Activated effector memory CD4-positive, alpha-beta T cell treated with anti-CD3 and anti-CD28 coated beads, Interleukin-2, amount 50 U/mL, for 16 hours (primary cell): ENCODE measurements at regions not wholly inside any gene's neighbourhood (a gene's known extent, or its start where the extent isn't known, plus 50 kb on each side); places are given as distances from the start of the nearest gene placed in this dataset.

Source experiments
- DNase-seq: peaks from one replicate; pipeline ENCODE4 v3.0.0-alpha.2; 2020

GRCh38 chr2:133949595-133949994 is 304.3 kb upstream of the MGAT5 start:
- no peak for DNase-seq

- DNase-seq = no peak
Observed at GRCh38 chr2:133951209-133951608, 302.7 kb upstream of the MGAT5 start.

GRCh38 chr2:133952420-133952819 is 301.5 kb upstream of the MGAT5 start:
- no peak for DNase-seq

GRCh38 chr2:133952896-133953295 is 301.0 kb upstream of the MGAT5 start:
- DNase-seq = no peak

- no peak for DNase-seq
Observed at GRCh38 chr2:133953524-133953923, 300.3 kb upstream of the MGAT5 start.

DNA sequence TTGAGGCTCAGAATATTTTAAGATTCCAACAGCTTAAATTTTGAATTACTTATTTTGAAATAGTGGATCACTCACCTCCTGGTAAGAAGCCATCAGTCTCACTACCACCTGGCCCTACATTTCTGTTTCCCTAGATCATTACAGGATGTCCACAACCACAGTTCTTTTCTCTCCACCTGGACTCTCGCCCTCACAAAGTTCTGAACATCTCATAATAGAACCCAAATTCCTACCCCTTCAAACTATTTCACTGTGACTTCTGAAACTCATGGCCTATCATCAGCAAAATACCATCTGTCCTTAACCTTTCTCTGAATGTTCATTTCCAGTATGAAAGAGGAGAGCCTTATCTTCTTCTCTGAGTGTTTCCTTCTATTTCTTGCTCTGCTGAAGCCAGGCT is 299.2 kb upstream of the MGAT5 start:
- DNase-seq = no peak

DNA sequence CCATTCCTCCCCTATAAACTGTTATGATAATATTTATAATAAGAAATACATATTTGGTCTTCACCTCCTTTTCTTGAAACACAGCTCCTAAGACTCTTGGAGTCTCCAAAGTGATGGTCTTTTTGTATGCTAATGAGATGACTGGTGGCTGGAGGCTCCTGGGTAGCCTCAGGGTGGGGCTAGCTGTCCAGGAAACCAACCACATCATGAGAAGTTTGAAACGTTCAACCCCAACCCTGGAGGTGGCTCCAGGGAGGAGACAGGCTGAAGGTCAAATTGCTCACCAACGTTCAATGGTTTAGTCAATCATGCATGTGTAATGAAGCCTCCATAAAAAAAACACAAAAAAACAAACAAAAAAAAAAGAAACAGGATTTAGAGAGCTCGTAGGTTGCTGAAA is 298.7 kb upstream of the MGAT5 start:
- no peak for DNase-seq

- no peak for DNase-seq
Observed at GRCh38 chr2:133956434-133956935, 297.4 kb upstream of the MGAT5 start.

DNA sequence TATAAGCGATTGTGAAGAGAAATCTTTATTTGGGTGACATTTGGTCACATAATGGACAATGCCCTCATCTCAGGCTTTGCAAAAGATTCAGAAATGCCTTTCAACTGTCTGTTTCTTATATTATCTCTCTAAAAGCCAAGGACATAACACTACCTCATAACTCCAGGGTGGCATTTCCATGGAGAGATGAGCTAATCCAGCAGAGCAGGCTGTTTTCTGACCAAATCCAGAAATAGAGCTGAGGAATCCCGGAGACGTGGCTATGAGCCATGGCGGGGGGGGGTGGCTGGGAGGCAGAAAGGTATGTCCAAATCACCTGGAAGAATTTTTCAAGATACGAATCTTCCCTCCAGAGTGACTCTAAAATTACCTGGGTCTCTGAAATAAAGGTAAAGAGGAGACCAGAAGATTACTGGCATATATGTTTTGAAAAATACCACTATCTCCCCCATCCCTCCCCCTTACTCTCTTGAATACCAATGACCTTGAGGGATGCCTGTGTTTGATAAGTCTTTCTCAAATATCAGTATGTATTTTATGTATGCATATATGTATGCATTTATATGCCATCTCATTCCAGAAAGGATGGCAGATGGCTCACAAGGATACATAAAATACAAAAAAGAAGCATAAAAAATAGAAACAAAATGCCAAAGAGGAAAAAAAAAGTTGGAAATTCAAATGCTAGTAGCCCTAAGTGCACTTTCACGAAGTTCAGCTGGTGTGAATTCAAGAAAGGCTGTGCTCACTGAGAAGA is 296.0 kb upstream of the MGAT5 start:
- no peak for DNase-seq

- no peak for DNase-seq
Observed at GRCh38 chr2:133959066-133959465, 294.8 kb upstream of the MGAT5 start.

DNA sequence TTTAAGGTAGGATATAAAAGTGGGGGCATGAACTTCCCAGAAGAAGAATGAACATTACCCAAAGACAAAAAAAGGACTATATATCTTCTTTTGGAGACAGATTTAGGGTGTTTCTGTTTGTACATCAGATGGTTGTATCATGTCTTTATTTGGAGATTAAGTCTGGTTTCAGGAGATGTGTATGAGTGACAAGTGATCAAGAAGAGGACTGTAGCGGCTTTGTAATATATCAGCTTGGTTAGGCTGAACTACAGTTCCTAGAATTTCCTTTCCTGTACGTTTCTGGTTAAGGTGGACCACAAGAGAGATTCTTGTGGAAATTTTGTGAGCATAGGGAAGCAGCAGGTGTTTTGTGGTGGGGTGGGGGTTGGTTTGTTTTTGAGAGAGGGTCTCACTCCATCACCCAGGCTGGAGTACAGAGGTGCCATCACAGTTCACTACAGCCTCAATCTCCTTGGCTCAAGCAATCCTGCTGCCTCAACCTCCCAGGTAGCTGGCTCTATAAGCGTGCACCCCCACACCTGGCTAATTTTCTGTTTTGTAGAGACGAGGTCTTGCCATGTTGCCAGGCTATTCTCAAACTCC is 287.1 kb upstream of the MGAT5 start:
- DNase-seq = no peak

- DNase-seq = no peak
Observed at GRCh38 chr2:133967326-133967725, 286.5 kb upstream of the MGAT5 start.

GRCh38 chr2:133968446-133968845 is 285.4 kb upstream of the MGAT5 start:
- no peak for DNase-seq

- no peak for DNase-seq
Observed at GRCh38 chr2:133970641-133971040, 283.2 kb upstream of the MGAT5 start.

DNA sequence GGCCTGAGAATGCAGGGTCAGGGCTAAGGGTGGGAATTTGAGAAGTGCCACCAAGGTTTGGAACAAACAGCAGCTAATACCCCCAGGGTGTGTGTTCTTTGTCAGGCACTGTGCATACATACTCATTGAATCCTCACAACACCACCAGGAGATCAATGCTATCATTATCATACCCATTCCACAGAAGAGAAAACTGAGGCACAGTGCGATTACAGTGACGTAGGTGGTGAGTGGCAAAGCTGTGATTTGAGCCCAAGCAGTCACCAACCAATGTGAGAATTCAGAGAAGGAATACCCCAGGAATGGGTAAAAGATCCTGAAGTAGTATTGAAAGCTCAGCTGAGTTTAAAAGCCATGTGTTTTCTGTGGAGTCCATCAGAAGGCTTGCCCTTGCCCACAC is 281.6 kb upstream of the MGAT5 start:
- no peak for DNase-seq

DNA sequence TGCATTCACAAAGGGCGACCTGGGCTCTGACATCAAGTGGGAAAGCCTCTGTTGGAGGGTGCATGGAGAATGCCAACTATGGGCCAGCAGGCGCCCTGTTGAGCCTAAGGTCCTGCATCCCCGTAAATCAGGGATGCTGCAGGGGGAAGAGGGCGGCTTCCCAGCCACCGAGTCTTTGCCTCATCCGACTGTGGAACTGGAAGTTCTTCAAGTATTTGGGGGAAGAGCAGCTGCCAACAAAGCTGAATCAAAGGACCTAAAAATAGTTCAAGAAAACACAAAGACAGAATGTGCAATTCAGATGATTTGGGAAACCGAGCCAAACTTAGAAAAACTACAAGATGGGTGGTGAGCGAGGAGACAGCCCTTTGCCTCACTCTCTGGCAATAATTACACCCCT is 281.1 kb upstream of the MGAT5 start:
- DNase-seq = no peak

GRCh38 chr2:133974353-133974752 is 279.5 kb upstream of the MGAT5 start:
- DNase-seq = no peak

DNA sequence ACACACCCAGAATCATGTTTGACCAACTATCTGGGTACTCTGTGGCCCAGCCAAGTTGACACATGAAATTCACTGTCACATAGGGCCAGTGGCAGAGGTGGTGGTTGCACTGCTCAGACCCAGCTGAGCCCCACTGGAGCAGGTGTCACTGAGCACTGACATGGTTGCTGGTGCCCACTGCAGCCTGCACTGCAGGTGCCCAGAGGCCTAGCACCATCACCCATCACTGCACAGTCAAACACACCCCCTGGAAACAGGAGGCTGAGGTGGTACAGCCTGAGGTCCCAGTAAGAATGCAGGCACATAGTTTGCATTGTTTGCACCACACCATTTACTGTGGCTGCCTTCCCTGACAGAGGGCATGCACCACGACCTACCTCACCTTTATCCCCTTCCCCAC is 278.7 kb upstream of the MGAT5 start:
- DNase-seq = no peak

DNA sequence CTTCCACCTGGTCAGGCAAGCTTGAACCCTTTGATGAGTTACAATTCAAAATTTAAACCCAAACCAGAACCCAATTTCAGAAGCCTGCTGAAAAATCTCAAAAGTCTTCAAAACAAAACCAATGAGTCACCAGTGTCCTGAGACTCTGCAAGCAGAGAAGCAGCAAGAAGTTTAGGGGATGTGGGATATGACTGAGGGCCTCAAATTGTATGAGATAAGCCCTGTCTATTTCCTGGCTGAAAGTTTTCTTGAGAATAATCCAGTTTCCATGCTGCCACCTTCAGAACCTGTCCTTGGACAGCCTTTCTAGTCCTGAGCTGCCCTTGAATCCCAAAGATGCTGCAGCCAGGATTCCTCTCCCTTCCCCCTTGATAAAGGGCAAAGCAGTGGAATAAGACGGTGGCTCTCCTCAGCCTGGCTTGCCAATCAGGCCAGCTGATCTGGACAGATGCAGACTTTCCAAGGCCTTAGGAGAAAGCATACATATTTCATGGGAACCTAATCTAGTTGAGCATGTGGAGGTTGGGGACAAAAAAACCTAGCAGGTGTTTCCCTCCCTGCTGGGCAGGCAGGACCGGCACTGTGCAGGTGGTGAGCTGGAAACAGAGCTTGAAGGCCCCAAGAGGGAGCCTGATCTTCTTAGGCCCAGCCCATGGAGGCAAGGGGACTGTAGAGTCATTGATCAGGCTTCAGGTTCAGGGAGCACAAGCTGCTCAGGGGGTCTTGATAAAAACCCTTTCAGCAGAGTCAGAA is 278.0 kb upstream of the MGAT5 start:
- no peak for DNase-seq

DNA sequence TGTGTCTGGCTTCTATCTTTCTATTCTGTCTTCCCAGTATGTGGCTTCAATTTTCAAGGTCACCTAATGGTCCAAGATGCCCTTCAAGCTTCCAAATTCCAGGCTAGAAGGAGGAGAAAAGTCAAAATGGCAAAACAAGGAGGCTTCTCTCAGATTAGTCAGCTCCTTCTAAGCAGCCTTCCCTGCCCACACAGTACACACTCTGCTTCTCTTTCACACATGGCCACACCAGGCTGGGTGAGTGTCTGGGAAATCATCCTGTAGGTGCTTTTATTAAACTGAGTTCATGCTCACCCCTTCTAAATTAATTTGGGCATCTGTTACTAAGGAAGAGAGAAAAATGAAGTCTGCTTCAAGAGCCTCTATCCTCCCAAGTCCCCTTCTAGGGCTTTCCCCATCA is 277.2 kb upstream of the MGAT5 start:
- DNase-seq = no peak

- no peak for DNase-seq
Observed at GRCh38 chr2:133977405-133977804, 276.5 kb upstream of the MGAT5 start.

DNA sequence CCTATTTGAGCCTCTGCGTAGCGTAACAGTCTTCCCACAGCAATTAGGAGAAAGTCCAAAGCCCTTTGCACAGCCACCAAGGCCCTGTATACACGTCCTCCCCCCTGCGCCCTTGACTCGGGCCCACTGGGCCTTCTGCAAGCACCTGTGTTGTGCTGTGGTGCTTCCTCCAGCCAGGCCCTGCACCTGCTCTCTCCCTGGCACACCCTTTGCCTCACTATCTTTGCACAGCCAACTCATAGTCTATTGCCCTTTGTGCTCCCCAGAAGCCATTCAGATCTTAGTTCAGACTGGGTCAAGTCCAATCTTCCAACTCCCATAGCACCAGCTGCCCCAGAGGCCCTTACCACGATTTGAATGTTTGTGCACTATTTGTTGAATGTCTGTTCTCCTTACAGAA is 271.6 kb upstream of the MGAT5 start:
- no peak for DNase-seq

DNA sequence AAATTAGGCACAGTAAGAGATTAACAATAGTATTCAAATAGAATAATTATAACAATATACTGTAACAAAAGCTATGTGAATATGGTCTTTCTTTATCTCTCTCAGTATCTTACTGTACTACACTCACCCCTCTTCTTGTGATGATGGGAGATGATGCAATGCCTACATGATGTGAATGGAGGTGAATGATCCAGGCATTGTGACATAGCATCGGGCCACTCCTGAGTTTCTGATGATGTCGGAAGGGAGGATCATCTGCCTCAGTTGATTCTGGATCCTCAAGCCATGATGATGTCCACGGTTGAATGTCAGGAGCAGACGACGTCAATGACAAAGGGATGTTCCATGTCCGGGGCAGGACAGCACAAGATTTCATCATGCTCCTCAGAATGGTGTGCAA is 268.3 kb upstream of the MGAT5 start:
- DNase-seq = no peak
